ENCODE measurements at regions not wholly inside any gene's neighbourhood (a gene's known extent, or its start where the extent isn't known, plus 50 kb on each side); places are given as distances from the start of the nearest gene placed in this dataset.

GRCh38 chr11:116279511-116279910 lies 493.3 kb downstream of the BUD13 start:
- TF ChIP-seq CTCF (IDR thresholded peaks at IDR 0.05; ENCODE audit: low read length) (no peak), EZH2 (IDR thresholded peaks at IDR 0.05; ENCODE audit: borderline replicate concordance, low read length) (no peak)

All from OCI-LY1 (cell line).